ENCODE measurements at regions not wholly inside any gene's neighbourhood (a gene's known extent, or its start where the extent isn't known, plus 50 kb on each side); places are given as distances from the start of the nearest gene placed in this dataset.

DNA sequence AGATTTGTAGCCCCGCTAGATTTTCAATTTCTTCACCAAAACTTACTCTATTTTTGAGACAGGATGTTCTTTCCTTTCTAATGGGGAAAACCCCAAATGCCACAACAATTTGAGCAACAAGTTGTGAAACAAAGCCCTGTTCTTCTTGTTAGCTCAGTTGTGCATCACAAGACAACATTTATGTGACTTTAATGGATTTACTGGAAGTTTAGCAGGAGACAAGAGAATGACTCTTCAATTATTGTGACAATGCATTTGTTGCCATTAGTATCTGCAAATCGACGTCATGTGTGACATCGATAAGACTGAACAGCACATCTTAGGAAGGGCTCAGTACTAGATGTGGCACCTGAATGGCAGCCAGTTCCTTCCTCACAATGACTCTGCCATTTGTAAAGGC lies 1028.9 kb upstream of the TMEM132C start:
- peaks cover 0 to 2% (median 0%) of the 10 kb centered on the region in 3 donors for H3K9me3 ChIP-seq (ENCODE audit: control insufficient read depth in 2 of 3, insufficient read depth in 1 of 3, low read length in 3 of 3)
- DNase-seq, result no peak
- no peaks in the 10 kb centered on the region for H3K36me3 ChIP-seq (ENCODE audit: control insufficient read depth in 2 of 3, insufficient read depth in 3 of 3, low read length in 3 of 3)
- no peak for FAIRE-seq
- intact Hi-C loops (cut with DNase I), result no loop called here
- H3K9ac ChIP-seq (ENCODE audit: low read length in 3 of 3), result no peak overlapping the region
- no peaks in the 10 kb centered on the region for H3K4me1 ChIP-seq (ENCODE audit: control insufficient read depth in 2 of 3, insufficient read depth in 2 of 3, low read depth in 1 of 3, low read length in 3 of 3)
- H3K4me3 ChIP-seq (ENCODE audit: low read length in 3 of 3), result no peak overlapping the region
- TF ChIP-seq, protein P1, sequence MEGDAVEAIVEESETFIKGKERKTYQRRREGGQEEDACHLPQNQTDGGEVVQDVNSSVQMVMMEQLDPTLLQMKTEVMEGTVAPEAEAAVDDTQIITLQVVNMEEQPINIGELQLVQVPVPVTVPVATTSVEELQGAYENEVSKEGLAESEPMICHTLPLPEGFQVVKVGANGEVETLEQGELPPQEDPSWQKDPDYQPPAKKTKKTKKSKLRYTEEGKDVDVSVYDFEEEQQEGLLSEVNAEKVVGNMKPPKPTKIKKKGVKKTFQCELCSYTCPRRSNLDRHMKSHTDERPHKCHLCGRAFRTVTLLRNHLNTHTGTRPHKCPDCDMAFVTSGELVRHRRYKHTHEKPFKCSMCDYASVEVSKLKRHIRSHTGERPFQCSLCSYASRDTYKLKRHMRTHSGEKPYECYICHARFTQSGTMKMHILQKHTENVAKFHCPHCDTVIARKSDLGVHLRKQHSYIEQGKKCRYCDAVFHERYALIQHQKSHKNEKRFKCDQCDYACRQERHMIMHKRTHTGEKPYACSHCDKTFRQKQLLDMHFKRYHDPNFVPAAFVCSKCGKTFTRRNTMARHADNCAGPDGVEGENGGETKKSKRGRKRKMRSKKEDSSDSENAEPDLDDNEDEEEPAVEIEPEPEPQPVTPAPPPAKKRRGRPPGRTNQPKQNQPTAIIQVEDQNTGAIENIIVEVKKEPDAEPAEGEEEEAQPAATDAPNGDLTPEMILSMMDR (IDR thresholded peaks at IDR 0.05; ENCODE audit: borderline replicate concordance, extremely low read depth, insufficient read depth), result no peak
- no peak overlapping the region for H3K27ac ChIP-seq (ENCODE audit: low read depth in 2 of 2, low read length in 2 of 2)
- H3K27me3 ChIP-seq (ENCODE audit: control insufficient read depth, insufficient read depth, low read length), result no peaks in the 10 kb centered on the region

DNA sequence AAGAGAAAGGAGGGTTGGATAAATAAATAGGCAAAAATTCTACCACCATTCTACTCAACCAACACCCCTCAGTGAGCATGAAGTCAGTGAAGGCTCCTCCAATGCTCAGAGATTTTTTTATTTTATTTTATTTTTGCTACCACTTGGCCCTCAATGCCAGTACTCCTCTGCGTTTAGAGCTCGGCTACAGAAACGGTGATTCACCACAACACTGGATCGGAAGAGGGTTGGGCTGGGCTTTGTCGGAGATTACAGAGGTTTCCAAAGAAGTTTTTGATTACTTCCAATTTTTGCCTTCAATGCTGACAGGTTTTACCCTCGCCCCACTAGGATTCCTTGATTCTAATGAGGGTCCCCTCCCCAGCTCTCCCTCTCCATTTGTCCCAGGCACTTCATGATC lies 1027.2 kb upstream of the TMEM132C start:
- Histone ChIP-seq H3K36me3 (ENCODE audit: control insufficient read depth in 2 of 3, insufficient read depth in 3 of 3, low read length in 3 of 3) (no peaks in the 10 kb centered on the region), H3K27me3 (ENCODE audit: control insufficient read depth, insufficient read depth, low read length) (no peaks in the 10 kb centered on the region), H3K27ac (ENCODE audit: low read depth in 2 of 2, low read length in 2 of 2) (no peak overlapping the region), H3K9me3 (ENCODE audit: control insufficient read depth in 2 of 3, insufficient read depth in 1 of 3, low read length in 3 of 3) (peaks cover 0 to 2% (median 0%) of the 10 kb centered on the region in 3 donors), H3K4me3 (ENCODE audit: low read length in 3 of 3) (no peak overlapping the region), H3K4me1 (ENCODE audit: control insufficient read depth in 2 of 3, insufficient read depth in 2 of 3, low read depth in 1 of 3, low read length in 3 of 3) (no peaks in the 10 kb centered on the region), H3K9ac (ENCODE audit: low read length in 3 of 3) (no peak overlapping the region)
- FAIRE-seq (no peak), DNase-seq (no peak)
- TF ChIP-seq, protein P1 (IDR thresholded peaks at IDR 0.05; ENCODE audit: borderline replicate concordance, extremely low read depth, insufficient read depth), result no peak
- intact Hi-C loops (cut with DNase I), result no loop called here

DNA sequence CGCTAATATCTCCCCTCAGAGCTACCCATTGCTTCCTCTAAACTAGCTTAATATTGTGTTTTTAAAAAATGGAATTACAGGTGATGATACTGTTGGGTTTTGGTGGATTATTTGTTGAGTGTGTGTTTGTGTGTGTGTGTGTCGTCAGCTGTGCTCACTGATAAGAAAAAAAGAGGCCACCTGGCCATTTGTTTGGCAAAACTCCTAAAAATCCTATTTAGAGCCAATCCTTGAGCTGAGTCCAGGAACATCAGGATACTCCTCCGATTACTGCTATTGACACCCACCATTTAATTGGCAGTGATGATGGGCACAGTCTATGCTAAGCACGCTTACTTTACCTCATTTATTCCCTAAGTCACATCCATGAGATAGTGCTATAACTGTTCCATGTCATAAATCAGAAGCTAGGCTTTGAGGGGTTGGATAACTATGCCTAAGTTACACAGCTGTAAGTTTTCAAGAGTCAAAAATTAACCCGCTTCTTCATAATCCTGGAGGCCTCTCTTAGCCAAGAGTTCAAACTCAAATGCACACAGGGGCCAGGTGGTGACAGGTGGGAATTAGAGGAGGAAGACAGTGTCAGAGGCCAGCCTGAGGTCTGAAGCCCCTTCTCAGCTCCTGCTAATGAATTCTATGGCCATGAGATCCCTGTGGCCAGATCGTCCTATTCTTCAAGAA lies 1026.6 kb upstream of the TMEM132C start:
- Histone ChIP-seq H3K36me3 (ENCODE audit: control insufficient read depth in 2 of 3, insufficient read depth in 3 of 3, low read length in 3 of 3) (no peaks in the 10 kb centered on the region), H3K9me3 (ENCODE audit: control insufficient read depth in 2 of 3, insufficient read depth in 1 of 3, low read length in 3 of 3) (peaks cover 0 to 2% (median 0%) of the 10 kb centered on the region in 3 donors), H3K27me3 (ENCODE audit: control insufficient read depth, insufficient read depth, low read length) (no peaks in the 10 kb centered on the region), H3K9ac (ENCODE audit: low read length in 3 of 3) (no peak overlapping the region), H3K4me3 (ENCODE audit: low read length in 3 of 3) (no peak overlapping the region), H3K4me1 (ENCODE audit: control insufficient read depth in 2 of 3, insufficient read depth in 2 of 3, low read depth in 1 of 3, low read length in 3 of 3) (no peaks in the 10 kb centered on the region), H3K27ac (ENCODE audit: low read depth in 2 of 2, low read length in 2 of 2) (no peak overlapping the region)
- intact Hi-C loops (cut with DNase I), result no loop called here
- TF ChIP-seq, protein P1 (IDR thresholded peaks at IDR 0.05; ENCODE audit: borderline replicate concordance, extremely low read depth, insufficient read depth), result no peak
- DNase-seq (no peak), FAIRE-seq (no peak)
